GM12874 (cell line): ENCODE measurements at regions not wholly inside any gene's neighbourhood (a gene's known extent, or its start where the extent isn't known, plus 50 kb on each side); places are given as distances from the start of the nearest gene placed in this dataset.
A peak's percentile ranks its signal among the peaks of the same experiment; 100 is the strongest.

Experiments used
- TF ChIP-seq, protein P1 (sequence below): IDR thresholded peaks from 2 replicates; pipeline ENCODE4 v1.5.1; 2011; ENCODE audit warnings: low read depth, mild to moderate bottlenecking, control low read depth, low read length, moderate library complexity; ENCODE audit not compliant: insufficient read depth

DNA sequence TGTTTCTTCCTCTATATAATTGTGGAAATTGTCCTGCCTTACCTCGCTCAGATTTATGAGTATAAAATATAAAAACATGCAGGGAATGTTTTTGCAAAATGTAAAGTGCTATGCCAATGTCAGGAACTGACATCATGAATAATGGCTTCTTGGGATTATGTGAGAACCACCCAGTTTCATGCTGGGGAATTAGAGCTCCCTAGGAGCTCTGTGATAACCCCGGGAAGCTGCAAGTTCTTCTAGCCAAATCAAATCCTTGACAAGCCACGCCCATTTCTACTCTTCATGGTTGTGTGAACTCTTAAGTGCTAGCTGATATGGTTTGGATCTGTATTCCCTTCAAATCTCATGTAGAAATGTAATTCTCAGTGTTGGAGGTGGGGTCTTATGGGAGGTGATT is 85.9 kb upstream of the PAK3 start:
- TF ChIP-seq, protein P1, sequence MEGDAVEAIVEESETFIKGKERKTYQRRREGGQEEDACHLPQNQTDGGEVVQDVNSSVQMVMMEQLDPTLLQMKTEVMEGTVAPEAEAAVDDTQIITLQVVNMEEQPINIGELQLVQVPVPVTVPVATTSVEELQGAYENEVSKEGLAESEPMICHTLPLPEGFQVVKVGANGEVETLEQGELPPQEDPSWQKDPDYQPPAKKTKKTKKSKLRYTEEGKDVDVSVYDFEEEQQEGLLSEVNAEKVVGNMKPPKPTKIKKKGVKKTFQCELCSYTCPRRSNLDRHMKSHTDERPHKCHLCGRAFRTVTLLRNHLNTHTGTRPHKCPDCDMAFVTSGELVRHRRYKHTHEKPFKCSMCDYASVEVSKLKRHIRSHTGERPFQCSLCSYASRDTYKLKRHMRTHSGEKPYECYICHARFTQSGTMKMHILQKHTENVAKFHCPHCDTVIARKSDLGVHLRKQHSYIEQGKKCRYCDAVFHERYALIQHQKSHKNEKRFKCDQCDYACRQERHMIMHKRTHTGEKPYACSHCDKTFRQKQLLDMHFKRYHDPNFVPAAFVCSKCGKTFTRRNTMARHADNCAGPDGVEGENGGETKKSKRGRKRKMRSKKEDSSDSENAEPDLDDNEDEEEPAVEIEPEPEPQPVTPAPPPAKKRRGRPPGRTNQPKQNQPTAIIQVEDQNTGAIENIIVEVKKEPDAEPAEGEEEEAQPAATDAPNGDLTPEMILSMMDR, result no peak

DNA sequence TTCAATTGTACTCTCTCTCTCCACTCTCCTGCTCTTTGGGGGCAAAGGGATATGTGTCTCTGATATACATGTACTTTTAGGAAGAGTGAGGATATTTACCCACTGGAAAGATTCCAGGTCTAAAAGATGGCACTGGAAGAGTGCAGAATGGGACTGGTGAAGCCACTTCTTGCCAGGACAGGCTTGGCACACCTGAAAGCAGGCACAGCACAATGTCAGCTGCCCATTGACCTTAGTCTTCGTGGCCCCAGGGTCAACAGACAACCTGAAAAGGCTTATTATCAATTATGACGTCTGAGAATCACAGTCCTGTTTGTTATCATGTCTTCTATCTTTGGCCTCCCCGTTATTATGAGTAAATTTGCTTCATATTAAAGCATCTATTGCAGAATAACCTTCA is 86.7 kb upstream of the PAK3 start:
- TF ChIP-seq, protein P1, result no peak

DNA sequence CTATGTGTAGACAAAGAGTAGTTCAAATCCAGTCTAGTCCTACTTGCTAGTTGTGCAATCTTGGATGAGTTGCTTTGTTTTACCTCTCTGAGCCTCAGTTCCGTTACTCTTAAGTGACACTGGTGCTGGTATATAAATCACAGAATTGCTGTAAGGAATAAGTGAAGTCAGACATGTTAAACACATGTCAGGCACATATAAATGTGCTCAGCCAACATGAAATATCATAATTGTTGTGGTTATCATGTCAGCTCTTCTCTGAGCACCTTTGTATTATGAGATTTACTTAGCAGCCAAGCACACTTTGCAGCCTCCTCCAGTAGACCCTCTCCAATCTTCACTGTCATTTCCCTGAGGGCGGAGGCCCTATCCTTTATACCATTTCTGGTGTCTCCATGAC is 87.9 kb upstream of the PAK3 start:
- TF ChIP-seq, protein P1, result no peak

DNA sequence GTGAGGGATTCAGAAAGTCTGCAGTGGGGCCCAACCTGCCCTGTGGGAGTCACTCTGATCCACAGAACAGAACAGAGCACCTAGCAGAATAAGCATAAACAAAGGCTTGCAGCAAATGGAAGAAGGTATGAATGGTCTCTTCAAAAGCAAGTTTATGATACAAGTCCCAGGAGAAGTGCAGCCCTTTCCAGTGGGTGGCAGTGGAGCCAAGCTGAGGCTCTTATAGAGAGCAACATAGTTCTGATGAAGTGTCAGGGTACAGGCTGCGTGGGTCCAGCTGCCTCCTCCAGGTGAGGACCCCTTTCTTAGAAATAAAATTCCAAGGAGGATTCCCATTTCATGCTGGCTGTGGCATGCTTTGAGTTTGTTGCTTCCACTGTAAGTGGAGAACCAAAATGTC is 88.8 kb upstream of the PAK3 start:
- TF ChIP-seq, protein P1, result no peak

DNA sequence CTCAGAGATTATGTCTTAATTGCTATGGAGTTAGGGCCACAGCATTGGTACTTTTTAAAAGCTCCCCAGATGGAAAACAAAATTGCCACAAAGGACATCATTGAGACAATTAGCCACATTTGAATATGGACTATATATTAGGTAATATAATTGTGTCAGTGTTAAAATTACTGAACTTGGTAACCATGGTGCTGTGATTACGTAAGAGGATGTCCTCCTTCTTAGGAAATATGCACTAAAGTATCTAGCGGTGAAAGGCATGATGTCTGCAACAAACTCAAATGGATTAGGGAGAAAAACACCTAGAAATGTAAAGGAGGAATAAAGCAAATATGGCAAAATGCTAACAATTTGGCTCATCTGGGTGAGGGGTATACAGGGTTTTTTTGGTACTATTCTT is 89.9 kb upstream of the PAK3 start:
- TF ChIP-seq, protein P1, result no peak

DNA sequence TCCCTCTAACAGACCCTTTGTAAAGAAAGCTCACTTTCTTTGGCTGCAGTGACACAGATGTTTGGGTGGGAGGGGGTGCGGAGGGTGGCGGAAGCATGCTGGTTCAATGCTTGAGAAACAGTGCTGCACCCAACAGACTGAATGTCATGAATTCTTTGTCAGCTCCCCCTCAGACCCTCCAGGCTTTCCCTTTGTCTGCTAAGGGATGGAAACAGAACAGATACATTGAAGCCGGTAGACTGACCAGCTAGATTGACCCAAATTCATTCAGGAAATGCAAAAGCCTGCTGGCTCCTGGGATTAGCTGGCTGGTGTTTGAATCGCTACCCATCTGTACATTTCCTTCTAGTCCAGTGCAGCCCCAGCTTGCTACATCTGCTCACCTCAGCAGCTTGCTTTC is 90.8 kb upstream of the PAK3 start:
- TF ChIP-seq, protein P1, result no peak

DNA sequence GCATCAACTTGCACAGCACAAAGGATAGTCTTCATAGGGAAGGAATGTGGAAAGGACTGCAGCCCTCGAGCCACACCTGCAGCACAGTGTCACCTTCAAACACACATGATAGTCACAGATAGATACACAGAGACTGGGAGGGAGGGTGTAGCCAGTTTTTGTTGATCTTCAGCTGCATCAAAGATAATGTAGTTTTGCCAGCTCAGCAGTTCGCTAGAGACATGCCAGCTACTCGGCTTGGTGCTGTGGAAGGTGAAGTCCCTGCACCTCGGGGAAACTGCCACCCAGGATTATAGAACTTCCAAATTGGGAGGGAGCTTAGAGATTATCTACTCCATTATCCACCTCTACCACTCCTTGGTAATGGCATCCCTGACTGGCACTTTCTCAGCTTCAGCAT is 92.9 kb upstream of the PAK3 start:
- TF ChIP-seq, protein P1, result no peak

DNA sequence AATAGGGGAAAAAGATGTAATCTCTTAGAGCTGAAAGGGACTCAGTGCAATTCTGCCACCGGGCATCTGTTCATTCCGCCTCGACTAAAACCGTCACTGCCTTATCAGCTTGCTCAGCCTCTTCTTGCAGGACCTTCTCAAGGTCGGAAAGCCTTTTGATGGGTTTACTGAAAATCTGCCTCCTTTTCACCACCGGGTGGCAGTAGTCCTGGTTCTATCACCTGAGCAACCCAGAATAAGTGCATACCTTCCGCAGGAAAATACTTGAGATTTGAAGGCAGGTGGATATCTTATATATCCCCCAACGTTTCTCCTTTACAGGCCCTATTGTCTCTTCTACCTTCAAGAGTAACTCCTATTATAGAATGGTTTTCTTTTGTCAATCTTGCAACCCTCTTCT is 103.4 kb upstream of the PAK3 start:
- TF ChIP-seq, protein P1, result peak; percentile 32
